GM23338 (cell line): ENCODE measurements at regions not wholly inside any gene's neighbourhood (a gene's known extent, or its start where the extent isn't known, plus 50 kb on each side); places are given as distances from the start of the nearest gene placed in this dataset.

Experiments
- ATAC-seq: fragments of 200-7000 bp; cut with Tn5 transposase; 3 replicates; pipeline ENCODE4 v1.9.1; 2020
- DNase-seq: peaks from one replicate; pipeline ENCODE4 v3.0.0-alpha.2; 2015; ENCODE audit warnings: low spot score
- H2AFZ ChIP-seq: fragments of 200-600 bp; sonication (generic); 2 replicates; pipeline ENCODE4 v1.8.0; 2016; ENCODE audit warnings: antibody characterized with exemption, mild to moderate bottlenecking, moderate library complexity
- H3F3A ChIP-seq: fragments of 200-600 bp; sonication (generic); replicated peaks from 2 replicates; pipeline ENCODE4 v1.8.0; 2017; ENCODE audit warnings: antibody characterized with exemption, mixed run types, low read depth
- H3K27ac ChIP-seq: fragments of 200-600 bp; sonication (generic); 2 replicates; pipeline ENCODE4 v1.6.1; 2016; ENCODE audit warnings: low read depth
- H3K27me3 ChIP-seq: fragments of 200-600 bp; sonication (generic); 2 replicates; pipeline ENCODE4 v1.8.0; 2016; ENCODE audit warnings: mild to moderate bottlenecking, mixed run types, moderate library complexity; ENCODE audit not compliant: insufficient read depth
- H3K36me3 ChIP-seq: fragments of 200-600 bp; sonication (generic); 2 replicates; pipeline ENCODE4 v1.8.0; 2016; ENCODE audit warnings: mild to moderate bottlenecking; ENCODE audit not compliant: insufficient read depth
- H3K4me1 ChIP-seq: fragments of 200-600 bp; sonication (generic); 2 replicates; pipeline ENCODE4 v1.8.0; 2016; ENCODE audit warnings: mild to moderate bottlenecking, moderate library complexity; ENCODE audit not compliant: insufficient read depth
- H3K4me2 ChIP-seq: fragments of 200-600 bp; sonication (generic); 2 replicates; pipeline ENCODE4 v1.7.1; 2017; ENCODE audit warnings: mixed run types
- H3K4me3 ChIP-seq: fragments of 200-600 bp; sonication (generic); 2 replicates; pipeline ENCODE4 v1.6.1; 2016; ENCODE audit warnings: mixed run types
- H3K79me2 ChIP-seq: fragments of 200-600 bp; sonication (generic); replicated peaks from 2 replicates; pipeline ENCODE4 v1.8.0; 2017; ENCODE audit warnings: mild to moderate bottlenecking; ENCODE audit not compliant: insufficient read depth
- H3K9me2 ChIP-seq: fragments of 200-600 bp; sonication (generic); 2 replicates; pipeline ENCODE4 v1.8.0; 2017; ENCODE audit not compliant: insufficient read depth
- H4K20me1 ChIP-seq: fragments of 200-600 bp; sonication (generic); replicated peaks from 2 replicates; pipeline ENCODE4 v1.8.0; 2017; ENCODE audit warnings: mild to moderate bottlenecking; ENCODE audit not compliant: insufficient read depth
- H3K27ac Mint-ChIP-seq: 2 replicates; pipeline ENCODE4 v1.8.0; 2020; ENCODE audit warnings: inconsistent platforms, mild to moderate bottlenecking, moderate library complexity, mixed read lengths
- H3K27me3 Mint-ChIP-seq: 3 replicates; pipeline ENCODE4 v1.8.0; 2022; ENCODE audit warnings: low read depth, mild to moderate bottlenecking, moderate library complexity, mixed read lengths, inconsistent platforms; ENCODE audit not compliant: insufficient read depth, poor library complexity
- H3K36me3 Mint-ChIP-seq: 3 replicates; pipeline ENCODE4 v1.8.0; 2021; ENCODE audit warnings: low read depth, mild to moderate bottlenecking, inconsistent platforms, moderate library complexity, mixed read lengths
- H3K4me1 Mint-ChIP-seq: 3 replicates; pipeline ENCODE4 v1.8.0; 2020; ENCODE audit warnings: mild to moderate bottlenecking, inconsistent platforms, mixed read lengths
- H3K4me3 Mint-ChIP-seq: 3 replicates; pipeline ENCODE4 v1.8.0; 2021; ENCODE audit warnings: moderate library complexity, mild to moderate bottlenecking, inconsistent platforms, mixed read lengths
- H3K9me3 Mint-ChIP-seq: 3 replicates; pipeline ENCODE4 v1.8.0; 2020; ENCODE audit warnings: moderate library complexity, mild to moderate bottlenecking, inconsistent platforms, mixed read lengths
- CREB1 ChIP-seq: fragments of 250-450 bp; sonication (Bioruptor Pico); IDR thresholded peaks from 2 replicates; pipeline ENCODE4 v1.5.0; 2020; ENCODE audit warnings: low read depth, mild to moderate bottlenecking, moderate library complexity
- CTCF ChIP-seq, 2 experiments: fragments of 200-600 bp in 1 of 2; sonication (generic) in 1 of 2; conservative IDR thresholded peaks; 2 replicates each; pipeline versions ENCODE4 v1.5.1 to v1.6.1; 2016 to 2017; ENCODE audit warnings: antibody characterized with exemption in 2 of 2, low read depth in 2 of 2, mild to moderate bottlenecking in 2 of 2, moderate library complexity in 1 of 2
- ETS1 ChIP-seq: IDR thresholded peaks from 2 replicates; pipeline ENCODE4 v1.6.1; 2016; ENCODE audit warnings: antibody characterized with exemption
- EZH2phosphoT487 ChIP-seq: fragments of 200-600 bp; sonication (generic); IDR thresholded peaks from one replicate; pipeline ENCODE4 v1.8.1; 2018; ENCODE audit warnings: antibody characterized with exemption; ENCODE audit not compliant: unreplicated experiment
- NANOG ChIP-seq: IDR thresholded peaks from 2 replicates; pipeline ENCODE4 v1.6.1; 2016; ENCODE audit warnings: antibody characterized with exemption, borderline replicate concordance
- REST ChIP-seq: IDR thresholded peaks from one replicate; pipeline ENCODE4 v1.6.1; 2018; ENCODE audit warnings: antibody characterized with exemption; ENCODE audit not compliant: unreplicated experiment
- STAT1 ChIP-seq: IDR thresholded peaks from one replicate; pipeline ENCODE4 v1.6.1; 2016; ENCODE audit warnings: antibody characterized with exemption; ENCODE audit not compliant: unreplicated experiment
- ZNF114 ChIP-seq: fragments of 250-450 bp; sonication (Bioruptor Pico); IDR thresholded peaks from 2 replicates; pipeline ENCODE4 v1.5.0; 2020; ENCODE audit warnings: mild to moderate bottlenecking, moderate library complexity
- ZNF331 ChIP-seq: fragments of 250-450 bp; sonication (Bioruptor Pico); IDR thresholded peaks from 2 replicates; pipeline ENCODE4 v1.5.0; 2020; ENCODE audit warnings: low read depth, mild to moderate bottlenecking, moderate library complexity
- ZNF462 ChIP-seq: fragments of 250-450 bp; sonication (Bioruptor Pico); IDR thresholded peaks from 2 replicates; pipeline ENCODE4 v1.5.0; 2020; ENCODE audit warnings: mild to moderate bottlenecking, moderate library complexity

- Histone ChIP-seq H3K4me1 (no peaks in the 10 kb centered on the region), H2AFZ (no peak overlapping the region), H3K79me2 (no peaks in the 10 kb centered on the region), H4K20me1 (no peaks in the 10 kb centered on the region), H3K9me2 (peaks cover 6% of the 10 kb centered on the region; the same call in 1 of the 2 replicates), H3K27ac (no peak overlapping the region), H3K4me2 (no peak overlapping the region), H3K4me3 (no peak overlapping the region), H3K27me3 (no peaks in the 10 kb centered on the region), H3F3A (no peaks in the 10 kb centered on the region), H3K36me3 (no peaks in the 10 kb centered on the region)
- ATAC-seq: no peak
- Mint-ChIP-seq H3K27ac (no peak overlapping the region), H3K9me3 (peaks cover 5% of the 10 kb centered on the region; the same call in 2 of the 3 replicates), H3K36me3 (no peaks in the 10 kb centered on the region; the same call in 2 of the 3 replicates), H3K4me3 (no peak overlapping the region), H3K4me1 (no peaks in the 10 kb centered on the region), H3K27me3 (no peaks in the 10 kb centered on the region)
- no peak for DNase-seq
- no peak for TF ChIP-seq STAT1
- no peak for TF ChIP-seq ZNF331 (CRISPR knock-in tag)
- TF ChIP-seq CTCF (conservative IDR thresholded peaks at IDR 0.05; ENCODE audit: low read depth in 2 of 2): no peak
These were observed 403.3 kb downstream of the PLK2 start for GRCh38 chr5:58056546-58056945.

GRCh38 chr5:58054018-58054417, 405.9 kb downstream of the PLK2 start:
- Histone ChIP-seq H2AFZ (no peak overlapping the region), H3K27me3 (no peaks in the 10 kb centered on the region), H3K4me2 (no peak overlapping the region), H3K27ac (no peak overlapping the region), H3K79me2 (no peaks in the 10 kb centered on the region), H4K20me1 (no peaks in the 10 kb centered on the region), H3K4me1 (no peaks in the 10 kb centered on the region), H3K36me3 (no peaks in the 10 kb centered on the region), H3F3A (no peaks in the 10 kb centered on the region), H3K4me3 (no peak overlapping the region), H3K9me2 (peaks cover 5% of the 10 kb centered on the region; the same call in 1 of the 2 replicates)
- Mint-ChIP-seq H3K4me3 (no peak overlapping the region), H3K36me3 (no peaks in the 10 kb centered on the region; the same call in 2 of the 3 replicates), H3K27me3 (no peaks in the 10 kb centered on the region), H3K9me3 (peaks cover 5% of the 10 kb centered on the region; the same call in 2 of the 3 replicates), H3K27ac (no peak overlapping the region), H3K4me1 (no peaks in the 10 kb centered on the region)
- ATAC-seq (no peak), DNase-seq (no peak)
- TF ChIP-seq CREB1 (CRISPR knock-in tag): no peak
- TF ChIP-seq NANOG: no peak
- no peak for TF ChIP-seq ZNF114 (CRISPR knock-in tag)
- no peak for TF ChIP-seq ZNF462 (CRISPR knock-in tag)
- no peak for TF ChIP-seq ETS1
- TF ChIP-seq ZNF331 (CRISPR knock-in tag): no peak
- TF ChIP-seq REST: no peak
- TF ChIP-seq EZH2phosphoT487: no peak
